Smooth muscle cell (in vitro differentiated cells): ENCODE measurements at regions not wholly inside any gene's neighbourhood (a gene's known extent, or its start where the extent isn't known, plus 50 kb on each side); places are given as distances from the start of the nearest gene placed in this dataset.

ENCODE experiments used
- DNase-seq: peaks from one replicate; lab custom pipeline; 2025; ENCODE audit not compliant: unreplicated experiment; lab: John Stamatoyannopoulos, UW
- H2AFZ ChIP-seq: fragments of 200-600 bp; sonication (generic); 2 replicates; pipeline ENCODE4 v1.6.0; 2016; ENCODE audit warnings: antibody characterized with exemption, low read depth, mild to moderate bottlenecking
- H3F3A ChIP-seq: fragments of 200-600 bp; sonication (generic); 2 replicates; pipeline ENCODE4 v1.6.0; 2017; ENCODE audit warnings: antibody characterized with exemption, low read depth
- H3K27ac ChIP-seq: fragments of 200-600 bp; sonication (generic); 2 replicates; pipeline ENCODE4 v1.5.1; 2016; ENCODE audit warnings: low read depth, mild to moderate bottlenecking
- H3K27me3 ChIP-seq: fragments of 200-600 bp; sonication (generic); 2 replicates; pipeline ENCODE4 v1.6.1; 2016; ENCODE audit warnings: low read depth, mild to moderate bottlenecking
- H3K36me3 ChIP-seq: fragments of 200-600 bp; sonication (generic); 2 replicates; pipeline ENCODE4 v1.5.1; 2016; ENCODE audit warnings: low read depth
- H3K4me1 ChIP-seq: fragments of 200-600 bp; sonication (generic); 2 replicates; pipeline ENCODE4 v1.5.1; 2016; ENCODE audit warnings: low read depth
- H3K4me2 ChIP-seq: fragments of 200-600 bp; sonication (generic); 2 replicates; pipeline ENCODE4 v1.6.0; 2016; ENCODE audit warnings: mild to moderate bottlenecking
- H3K4me3 ChIP-seq: fragments of 200-600 bp; sonication (generic); 2 replicates; pipeline ENCODE4 v1.5.1; 2016; ENCODE audit warnings: mild to moderate bottlenecking
- H3K79me2 ChIP-seq: fragments of 200-600 bp; sonication (generic); 2 replicates; pipeline ENCODE4 v1.6.0; 2016; ENCODE audit warnings: low read depth, mild to moderate bottlenecking
- H3K9ac ChIP-seq: fragments of 200-600 bp; sonication (generic); 2 replicates; pipeline ENCODE4 v1.6.0; 2016; ENCODE audit warnings: low read depth
- H3K9me3 ChIP-seq: fragments of 200-600 bp; sonication (generic); replicated peaks from 2 replicates; pipeline ENCODE4 v1.5.1; 2016; ENCODE audit warnings: low read depth
- H4K20me1 ChIP-seq: fragments of 200-600 bp; sonication (generic); 2 replicates; pipeline ENCODE4 v1.6.0; 2016; ENCODE audit warnings: low read depth
- WGBS: methylation state at CpG from one replicate; pipeline ENCODE4 v1.1.7; 2016; ENCODE audit warnings: low lambda C conversion rate; 5-methylcytosine and 5-hydroxymethylcytosine counted together
- TF ChIP-seq, protein P1 (sequence below): fragments of 200-600 bp; sonication (generic); IDR thresholded peaks from 2 replicates; pipeline ENCODE4 v1.5.1; 2017; ENCODE audit warnings: borderline replicate concordance, mild to moderate bottlenecking, antibody characterized with exemption; ENCODE audit not compliant: insufficient read depth, poor library complexity, severe bottlenecking

DNA sequence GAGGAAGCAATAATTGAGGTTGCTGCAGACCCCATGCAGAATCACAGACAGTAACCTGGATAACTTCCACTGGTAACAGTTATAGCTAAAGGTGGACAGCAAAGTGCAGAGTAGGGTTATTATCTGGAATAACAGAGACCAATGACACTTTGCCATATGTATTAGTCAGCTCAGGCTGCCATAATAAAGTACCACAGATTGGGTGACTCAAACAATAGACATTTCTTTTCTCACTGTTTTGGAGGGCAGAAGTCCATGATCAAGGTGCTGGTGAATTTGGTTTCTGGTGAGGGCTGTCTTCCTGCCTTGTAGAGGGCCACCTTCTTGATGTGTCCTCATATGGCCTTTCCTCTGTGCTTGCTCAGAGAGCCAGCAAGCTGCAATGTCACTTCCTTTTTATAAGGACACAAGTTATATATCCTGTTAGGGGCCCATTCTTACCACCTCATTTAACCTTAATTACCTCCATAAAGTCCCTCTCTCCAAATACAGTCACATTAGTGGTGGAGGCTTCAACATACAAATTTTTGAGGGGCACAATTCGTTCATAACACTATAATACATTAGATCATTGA lies 191.0 kb upstream of the LRP1B start:
- Histone ChIP-seq H3K9me3 (no peaks in the 10 kb centered on the region), H3F3A (no peaks in the 10 kb centered on the region), H3K9ac (no peak overlapping the region), H3K79me2 (no peaks in the 10 kb centered on the region), H3K36me3 (no peaks in the 10 kb centered on the region), H2AFZ (no peak overlapping the region), H3K27me3 (no peaks in the 10 kb centered on the region), H3K4me1 (no peaks in the 10 kb centered on the region), H3K4me2 (no peak overlapping the region), H3K4me3 (no peak overlapping the region), H3K27ac (no peak overlapping the region), H4K20me1 (no peaks in the 10 kb centered on the region)
- no peak for DNase-seq
- 73% methylated on average over 1 of the region's 1 CpG for WGBS
- TF ChIP-seq, protein P1, sequence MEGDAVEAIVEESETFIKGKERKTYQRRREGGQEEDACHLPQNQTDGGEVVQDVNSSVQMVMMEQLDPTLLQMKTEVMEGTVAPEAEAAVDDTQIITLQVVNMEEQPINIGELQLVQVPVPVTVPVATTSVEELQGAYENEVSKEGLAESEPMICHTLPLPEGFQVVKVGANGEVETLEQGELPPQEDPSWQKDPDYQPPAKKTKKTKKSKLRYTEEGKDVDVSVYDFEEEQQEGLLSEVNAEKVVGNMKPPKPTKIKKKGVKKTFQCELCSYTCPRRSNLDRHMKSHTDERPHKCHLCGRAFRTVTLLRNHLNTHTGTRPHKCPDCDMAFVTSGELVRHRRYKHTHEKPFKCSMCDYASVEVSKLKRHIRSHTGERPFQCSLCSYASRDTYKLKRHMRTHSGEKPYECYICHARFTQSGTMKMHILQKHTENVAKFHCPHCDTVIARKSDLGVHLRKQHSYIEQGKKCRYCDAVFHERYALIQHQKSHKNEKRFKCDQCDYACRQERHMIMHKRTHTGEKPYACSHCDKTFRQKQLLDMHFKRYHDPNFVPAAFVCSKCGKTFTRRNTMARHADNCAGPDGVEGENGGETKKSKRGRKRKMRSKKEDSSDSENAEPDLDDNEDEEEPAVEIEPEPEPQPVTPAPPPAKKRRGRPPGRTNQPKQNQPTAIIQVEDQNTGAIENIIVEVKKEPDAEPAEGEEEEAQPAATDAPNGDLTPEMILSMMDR: no peak

DNA sequence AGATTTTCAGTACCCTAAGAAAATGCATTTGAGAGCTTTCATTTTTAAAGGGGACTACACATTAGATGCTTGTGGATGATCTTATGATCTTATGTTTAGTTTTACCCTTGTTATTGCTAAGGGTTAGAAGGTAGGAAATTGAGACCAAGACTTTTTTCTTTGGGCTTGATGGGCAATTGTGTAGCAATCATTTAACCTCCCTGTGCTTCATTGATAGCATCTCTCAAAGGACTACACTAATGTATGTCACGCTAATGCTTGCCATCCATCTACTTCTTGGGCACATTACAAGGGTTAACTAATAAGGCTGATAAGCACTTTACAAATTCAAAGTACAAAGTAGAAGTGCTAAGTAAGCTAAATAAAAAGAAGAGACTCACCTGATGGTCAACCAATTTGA lies 189.3 kb upstream of the LRP1B start:
- WGBS: 91% methylated on average over 1 of the region's 1 CpG
- no peak for DNase-seq
- Histone ChIP-seq H3K27ac (no peak overlapping the region), H4K20me1 (no peaks in the 10 kb centered on the region), H3K79me2 (no peaks in the 10 kb centered on the region), H3F3A (no peaks in the 10 kb centered on the region), H3K4me3 (no peak overlapping the region), H3K4me2 (no peak overlapping the region), H3K36me3 (no peaks in the 10 kb centered on the region), H3K9ac (no peak overlapping the region), H3K9me3 (no peaks in the 10 kb centered on the region), H3K27me3 (no peaks in the 10 kb centered on the region), H2AFZ (no peak overlapping the region), H3K4me1 (no peaks in the 10 kb centered on the region)
- TF ChIP-seq, protein P1: no peak

DNA sequence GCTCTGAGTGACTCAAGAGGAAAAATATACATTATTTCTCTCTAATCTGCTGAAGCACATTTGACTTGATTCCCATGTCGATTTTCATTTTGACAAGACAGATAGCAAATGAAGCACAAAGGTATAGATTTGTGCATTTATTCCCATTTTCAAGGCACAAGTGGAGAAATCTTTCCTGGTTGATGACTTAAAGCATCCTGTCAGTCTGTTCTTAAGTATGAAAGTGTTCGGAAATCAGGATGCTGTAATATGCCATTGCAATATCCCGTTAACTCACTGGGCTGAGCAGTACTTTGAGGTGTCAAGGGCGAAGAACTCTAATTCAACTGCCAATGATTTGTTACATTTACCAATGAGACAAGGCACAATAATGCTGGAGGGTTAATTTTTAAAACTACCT lies 185.2 kb upstream of the LRP1B start:
- whole genome bisulfite sequencing: 91% methylated on average over 4 of the region's 4 CpGs

DNA sequence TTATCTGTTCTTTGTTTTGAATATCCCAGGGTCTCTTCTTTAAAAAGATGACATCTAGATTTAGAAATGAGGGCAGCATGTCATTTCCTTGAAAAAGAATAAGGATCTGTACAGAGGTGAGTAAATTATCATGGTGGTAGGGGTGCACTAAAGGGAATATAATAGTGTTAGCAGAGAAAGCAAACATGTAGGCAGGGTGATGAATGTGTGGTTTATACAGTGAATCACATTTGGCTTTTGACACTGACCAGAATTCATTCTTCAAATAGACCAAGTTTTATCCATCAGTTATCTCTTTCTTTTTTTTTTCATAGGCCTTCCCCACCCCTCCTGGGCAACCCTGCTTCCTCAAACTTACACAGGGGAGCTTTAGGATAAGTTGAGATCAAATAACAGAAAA lies 184.5 kb upstream of the LRP1B start:
- Histone ChIP-seq H3K4me3 (no peak overlapping the region), H3K4me1 (no peaks in the 10 kb centered on the region), H3F3A (no peaks in the 10 kb centered on the region), H2AFZ (no peak overlapping the region), H3K36me3 (no peaks in the 10 kb centered on the region), H3K9me3 (no peaks in the 10 kb centered on the region), H3K9ac (no peak overlapping the region), H3K79me2 (no peaks in the 10 kb centered on the region), H3K4me2 (no peak overlapping the region), H4K20me1 (no peaks in the 10 kb centered on the region), H3K27me3 (no peaks in the 10 kb centered on the region), H3K27ac (no peak overlapping the region)
- no peak for DNase-seq
- TF ChIP-seq, protein P1: no peak

More for the DNA sequence above, 185.2 kb upstream of the LRP1B start:
- H4K20me1 ChIP-seq: no peaks in the 10 kb centered on the region
- H3K4me2 ChIP-seq: no peak overlapping the region
- no peaks in the 10 kb centered on the region for H3K36me3 ChIP-seq
- H3F3A ChIP-seq: no peaks in the 10 kb centered on the region
- no peak overlapping the region for H3K27ac ChIP-seq
- no peaks in the 10 kb centered on the region for H3K9me3 ChIP-seq
- H3K9ac ChIP-seq: no peak overlapping the region
- DNase-seq: no peak
- H2AFZ ChIP-seq: no peak overlapping the region
- H3K4me1 ChIP-seq: no peaks in the 10 kb centered on the region
- no peaks in the 10 kb centered on the region for H3K27me3 ChIP-seq
- H3K79me2 ChIP-seq: no peaks in the 10 kb centered on the region
- no peak overlapping the region for H3K4me3 ChIP-seq
- TF ChIP-seq, protein P1: no peak
